ENCODE measurements at regions not wholly inside any gene's neighbourhood (a gene's known extent, or its start where the extent isn't known, plus 50 kb on each side); places are given as distances from the start of the nearest gene placed in this dataset.

- no peak for TF ChIP-seq CTCF (IDR thresholded peaks at IDR 0.05)
- TF ChIP-seq E2F1 (CRISPR knock-in tag; IDR thresholded peaks at IDR 0.05): no peak
- no peak for TF ChIP-seq USF2 (CRISPR knock-in tag; IDR thresholded peaks at IDR 0.05)
- no peak for TF ChIP-seq ERG (CRISPR knock-in tag; IDR thresholded peaks at IDR 0.05)
- no peak for TF ChIP-seq PRRX2 (CRISPR knock-in tag; IDR thresholded peaks at IDR 0.05)
- no peak for TF ChIP-seq FOXJ3 (CRISPR knock-in tag; IDR thresholded peaks at IDR 0.05; ENCODE audit: borderline replicate concordance)
- TF ChIP-seq NR2C2 (CRISPR knock-in tag; IDR thresholded peaks at IDR 0.05): no peak
- TF ChIP-seq MAX (CRISPR knock-in tag; IDR thresholded peaks at IDR 0.05): no peak
- TF ChIP-seq JUN (CRISPR knock-in tag; IDR thresholded peaks at IDR 0.05): no peak
- no peak for TF ChIP-seq ZNF317 (CRISPR knock-in tag; IDR thresholded peaks at IDR 0.05; ENCODE audit: borderline replicate concordance, low read depth)
Measured at GRCh38 chr2:150859162-150859561, 371.7 kb upstream of the RND3 start.

All from WTC11 (cell line).